Ascending aorta (tissue), 2 donors: ENCODE measurements at regions not wholly inside any gene's neighbourhood (a gene's known extent, or its start where the extent isn't known, plus 50 kb on each side); places are given as distances from the start of the nearest gene placed in this dataset.

Source experiments
- DNase-seq, 2 donors: peaks; one replicate each; pipeline ENCODE4 v3.0.0-alpha.2; 2019; ENCODE audit warnings: low spot score in 2 of 2
- H3K27ac ChIP-seq, 2 donors: fragments of 200-600 bp; sonication (generic); one replicate each; pipeline ENCODE4 v1.5.1; 2016 to 2017; ENCODE audit warnings: mild to moderate bottlenecking in 1 of 2
- H3K27me3 ChIP-seq: fragments of 200-600 bp; sonication (generic); one replicate; pipeline ENCODE4 v1.5.1; 2017
- H3K36me3 ChIP-seq, 2 donors: fragments of 200-600 bp; sonication (generic); one replicate each; pipeline ENCODE4 v1.5.1; 2016
- H3K4me1 ChIP-seq, 2 donors: fragments of 200-600 bp; sonication (generic); one replicate each; pipeline ENCODE4 v1.5.1; 2016 to 2017; ENCODE audit warnings: mild to moderate bottlenecking in 1 of 2
- H3K4me3 ChIP-seq, 2 donors: fragments of 200-600 bp; sonication (generic); one replicate each; pipeline ENCODE4 v1.5.1; 2016 to 2017; ENCODE audit warnings: mild to moderate bottlenecking in 1 of 2
- H3K9me3 ChIP-seq, 2 donors: fragments of 200-600 bp; sonication (generic); one replicate each; pipeline ENCODE4 v1.5.1; 2016
- intact Hi-C: fragments of 100-400 bp; cut with DNase I; formaldehyde crosslinking; loops from one replicate; pipeline ENCODE4 v1.15.1; 2023
- TF ChIP-seq, protein P1 (sequence below), 3 experiments: fragments of 200-600 bp in 2 of 3; fragments of 450-650 bp in 1 of 3; sonication (generic) in 2 of 3; IDR thresholded peaks; one replicate each; pipeline ENCODE4 v1.5.1; 2016 to 2019; ENCODE audit warnings: antibody characterized with exemption in 3 of 3, mild to moderate bottlenecking in 1 of 3, moderate library complexity in 1 of 3

DNA sequence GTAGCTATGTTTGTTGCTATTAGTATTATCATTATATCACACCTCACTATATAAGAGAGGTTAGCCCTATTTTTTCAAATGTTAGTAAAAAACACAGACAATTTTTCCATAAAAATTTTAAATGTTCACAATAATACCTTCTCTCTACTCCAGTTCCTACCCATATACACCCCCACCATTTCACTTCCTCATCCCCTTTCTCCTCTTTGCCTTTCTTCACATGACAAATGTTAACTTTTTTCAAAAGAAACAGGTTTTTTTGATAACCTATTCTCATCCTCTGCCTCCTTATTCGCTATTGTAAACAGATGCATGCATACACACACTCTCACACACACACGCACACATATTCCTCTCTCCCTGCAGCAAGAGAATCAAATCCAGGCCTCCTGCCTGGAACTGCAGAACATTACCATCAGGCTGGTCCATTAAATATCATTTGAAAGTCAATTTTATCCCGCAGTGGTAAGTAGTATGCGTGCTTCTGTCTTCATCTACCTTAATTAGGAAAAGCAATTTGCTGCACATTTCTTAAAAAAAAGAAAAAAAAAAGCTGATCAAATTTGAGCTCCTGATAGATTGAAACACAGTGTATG lies 55.5 kb downstream of the MID1IP1 start:
- H3K9me3 ChIP-seq = no peaks in the 10 kb centered on the region
- H3K4me1 ChIP-seq = no peaks in the 10 kb centered on the region
- intact Hi-C loops = no loop called here
- no peak overlapping the region for H3K27ac ChIP-seq
- no peak overlapping the region for H3K4me3 ChIP-seq
- no peaks in the 10 kb centered on the region for H3K36me3 ChIP-seq
- H3K27me3 ChIP-seq = no peaks in the 10 kb centered on the region
- no peak for DNase-seq
- TF ChIP-seq, protein P1, sequence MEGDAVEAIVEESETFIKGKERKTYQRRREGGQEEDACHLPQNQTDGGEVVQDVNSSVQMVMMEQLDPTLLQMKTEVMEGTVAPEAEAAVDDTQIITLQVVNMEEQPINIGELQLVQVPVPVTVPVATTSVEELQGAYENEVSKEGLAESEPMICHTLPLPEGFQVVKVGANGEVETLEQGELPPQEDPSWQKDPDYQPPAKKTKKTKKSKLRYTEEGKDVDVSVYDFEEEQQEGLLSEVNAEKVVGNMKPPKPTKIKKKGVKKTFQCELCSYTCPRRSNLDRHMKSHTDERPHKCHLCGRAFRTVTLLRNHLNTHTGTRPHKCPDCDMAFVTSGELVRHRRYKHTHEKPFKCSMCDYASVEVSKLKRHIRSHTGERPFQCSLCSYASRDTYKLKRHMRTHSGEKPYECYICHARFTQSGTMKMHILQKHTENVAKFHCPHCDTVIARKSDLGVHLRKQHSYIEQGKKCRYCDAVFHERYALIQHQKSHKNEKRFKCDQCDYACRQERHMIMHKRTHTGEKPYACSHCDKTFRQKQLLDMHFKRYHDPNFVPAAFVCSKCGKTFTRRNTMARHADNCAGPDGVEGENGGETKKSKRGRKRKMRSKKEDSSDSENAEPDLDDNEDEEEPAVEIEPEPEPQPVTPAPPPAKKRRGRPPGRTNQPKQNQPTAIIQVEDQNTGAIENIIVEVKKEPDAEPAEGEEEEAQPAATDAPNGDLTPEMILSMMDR (IDR thresholded peaks at IDR 0.05) = no peak

GRCh38 chrX:38857736-38858523 lies 56.7 kb downstream of the MID1IP1 start:
- TF ChIP-seq, protein P1 (IDR thresholded peaks at IDR 0.05) = no peak

DNA sequence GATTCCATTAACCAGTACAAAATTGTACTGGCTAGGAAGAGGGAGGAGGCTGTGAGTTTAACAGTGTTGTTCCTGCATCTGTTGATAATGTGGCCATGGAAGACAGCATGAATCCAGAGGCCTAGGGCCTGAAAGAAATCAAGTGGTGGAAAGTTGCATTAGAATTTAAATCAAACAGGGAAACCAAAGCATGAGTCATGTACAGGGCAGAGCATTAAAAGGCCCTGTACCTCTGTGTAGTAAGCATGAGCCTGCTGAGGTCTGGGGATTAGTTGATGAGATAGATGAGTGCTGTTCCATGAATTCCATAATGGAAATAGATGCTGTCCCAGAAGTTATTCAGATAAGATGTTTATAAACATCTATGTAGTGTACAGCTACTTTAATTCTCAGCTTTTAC lies 58.3 kb downstream of the MID1IP1 start:
- Histone ChIP-seq H3K4me3 (no peak overlapping the region), H3K27me3 (no peaks in the 10 kb centered on the region), H3K27ac (no peak overlapping the region), H3K9me3 (no peaks in the 10 kb centered on the region), H3K4me1 (no peaks in the 10 kb centered on the region), H3K36me3 (no peaks in the 10 kb centered on the region)
- intact Hi-C loops = loop anchor here (5.0 kb wide), 1 partner anchor 68 kb away; no protein-coding TSS in a partner anchor
- DNase-seq = no peak
- TF ChIP-seq, protein P1 (IDR thresholded peaks at IDR 0.05) = no peak

More at GRCh38 chrX:38857736-38858523, 56.7 kb downstream of the MID1IP1 start:
- Histone ChIP-seq H3K27me3 (no peaks in the 10 kb centered on the region), H3K27ac (no peak overlapping the region), H3K4me3 (no peak overlapping the region), H3K36me3 (no peaks in the 10 kb centered on the region), H3K4me1 (no peaks in the 10 kb centered on the region), H3K9me3 (no peaks in the 10 kb centered on the region)
- intact Hi-C loops = no loop called here
- no peak for DNase-seq

DNA sequence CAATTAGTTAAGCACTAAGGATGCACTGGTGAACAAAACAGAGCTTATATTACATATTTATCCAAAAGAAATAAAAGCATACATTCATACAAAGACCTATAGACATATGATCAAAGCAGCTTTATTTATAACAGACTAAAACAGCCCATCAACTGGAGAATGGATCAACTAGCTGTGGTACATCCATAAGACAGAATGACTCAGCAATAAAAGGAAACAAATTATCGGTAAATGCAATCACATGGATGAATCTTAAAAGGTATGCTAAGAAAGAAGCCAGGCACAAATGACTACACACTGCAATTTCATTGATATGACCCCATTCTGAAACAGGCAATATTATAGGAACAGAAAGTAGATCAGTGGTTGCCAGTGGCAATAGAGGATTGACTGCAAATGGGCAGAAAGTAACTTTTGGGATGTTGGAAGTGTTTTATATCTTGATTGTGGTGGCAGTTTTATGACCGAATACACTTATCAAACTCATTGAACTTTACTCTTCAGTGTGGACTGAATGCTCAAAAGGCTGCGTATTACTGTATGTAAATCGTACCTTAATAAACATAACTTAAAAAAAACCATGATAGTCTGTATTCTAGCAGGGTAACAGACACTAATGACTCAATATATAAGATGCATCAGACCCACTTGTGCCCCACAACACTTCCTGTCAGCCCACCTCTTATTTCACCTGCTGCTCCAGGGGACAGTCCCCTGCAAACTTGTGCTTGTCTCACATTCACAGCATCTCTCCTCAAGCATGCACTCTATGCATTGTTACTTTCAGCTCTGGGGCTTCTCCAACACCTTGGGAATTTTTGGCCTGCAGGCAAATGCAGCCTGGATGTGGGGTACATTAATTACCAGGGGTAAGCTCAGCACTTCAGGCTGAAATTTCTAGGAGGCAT lies 59.1 kb downstream of the MID1IP1 start:
- H3K27me3 ChIP-seq = no peaks in the 10 kb centered on the region
- DNase-seq = no peak
- no peak overlapping the region for H3K27ac ChIP-seq
- intact Hi-C loops = loop anchor here (5.0 kb wide), 1 partner anchor 67 kb away; no protein-coding TSS in a partner anchor
- no peaks in the 10 kb centered on the region for H3K4me1 ChIP-seq
- TF ChIP-seq, protein P1 (IDR thresholded peaks at IDR 0.05) = no peak
- no peaks in the 10 kb centered on the region for H3K36me3 ChIP-seq
- H3K4me3 ChIP-seq = no peak overlapping the region
- no peaks in the 10 kb centered on the region for H3K9me3 ChIP-seq

DNA sequence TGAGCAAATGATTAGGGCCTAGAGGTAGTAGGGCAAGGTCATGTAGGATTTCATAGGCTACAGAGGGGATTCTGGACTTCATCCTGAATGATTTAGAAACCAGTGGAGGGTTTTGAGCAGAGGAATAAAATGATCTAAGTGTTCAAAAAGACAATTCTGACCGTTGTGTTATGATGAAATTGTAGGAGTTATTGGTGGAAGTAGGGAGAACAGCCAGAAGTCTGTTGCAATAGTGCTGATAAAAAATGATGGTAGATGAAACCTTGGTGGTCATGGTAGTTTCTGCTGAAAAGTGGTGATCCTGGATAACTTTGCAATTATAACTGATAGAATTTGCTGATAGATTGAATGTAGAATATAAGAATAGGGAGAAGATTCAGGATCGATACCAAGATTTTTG lies 60.2 kb downstream of the MID1IP1 start:
- no peaks in the 10 kb centered on the region for H3K9me3 ChIP-seq
- intact Hi-C loops = loop anchor here (5.0 kb wide), 1 partner anchor 66 kb away; no protein-coding TSS in a partner anchor

More for the DNA sequence above, 60.2 kb downstream of the MID1IP1 start:
- no peaks in the 10 kb centered on the region for H3K36me3 ChIP-seq
- H3K4me3 ChIP-seq = no peak overlapping the region
- TF ChIP-seq, protein P1 (IDR thresholded peaks at IDR 0.05) = no peak
- no peaks in the 10 kb centered on the region for H3K4me1 ChIP-seq
- H3K27me3 ChIP-seq = no peaks in the 10 kb centered on the region
- no peak for DNase-seq
- no peak overlapping the region for H3K27ac ChIP-seq
